Immature natural killer cell (primary cell): ENCODE measurements at regions not wholly inside any gene's neighbourhood (a gene's known extent, or its start where the extent isn't known, plus 50 kb on each side); places are given as distances from the start of the nearest gene placed in this dataset.
"Not testable (repeated sequence)": the region's sequence is repeated elsewhere in the genome, so short reads cannot be mapped to it uniquely, and the experiment has no call there.

Source experiments
- DNase-seq, 3 donors: peaks; one replicate each; pipeline ENCODE4 v3.0.0; 2022; ENCODE audit warnings: mixed read lengths in 1 of 3
- H3K27ac Mint-ChIP-seq, 6 donors: one replicate each; pipeline ENCODE4 v1.8.0; 2020; ENCODE audit warnings: mixed read lengths in 6 of 6, mild to moderate bottlenecking in 5 of 6, inconsistent platforms in 4 of 6, moderate library complexity in 3 of 6
- H3K27me3 Mint-ChIP-seq, 3 donors: one replicate each; pipeline ENCODE4 v1.8.0; 2020 to 2021; ENCODE audit warnings: low read depth in 3 of 3, mild to moderate bottlenecking in 3 of 3, mixed read lengths in 3 of 3, moderate library complexity in 3 of 3, inconsistent platforms in 1 of 3
- H3K36me3 Mint-ChIP-seq, 3 donors: one replicate each; pipeline ENCODE4 v1.8.0; 2020; ENCODE audit warnings: mixed read lengths in 3 of 3, inconsistent platforms in 2 of 3, mild to moderate bottlenecking in 2 of 3
- H3K4me1 Mint-ChIP-seq, 2 donors: one replicate each; pipeline ENCODE4 v1.8.0; 2020; ENCODE audit warnings: inconsistent platforms in 2 of 2, mild to moderate bottlenecking in 2 of 2, mixed read lengths in 2 of 2, moderate library complexity in 1 of 2
- H3K4me3 Mint-ChIP-seq, 5 donors: one replicate each; pipeline ENCODE4 v1.8.0; 2020; ENCODE audit warnings: mild to moderate bottlenecking in 5 of 5, mixed read lengths in 5 of 5, inconsistent platforms in 3 of 5, moderate library complexity in 3 of 5
- H3K9me3 Mint-ChIP-seq, 6 donors: one replicate each; pipeline ENCODE4 v1.8.0; 2020; ENCODE audit warnings: mild to moderate bottlenecking in 6 of 6, mixed read lengths in 6 of 6, inconsistent platforms in 4 of 6, moderate library complexity in 3 of 6

- Mint-ChIP-seq H3K4me3 (no peak overlapping the region), H3K36me3 (no peaks in the 10 kb centered on the region), H3K4me1 (no peaks in the 10 kb centered on the region), H3K27ac (no peak overlapping the region), H3K9me3 (peaks cover 1 to 5% (median 3%) of the 10 kb centered on the region in 6 donors), H3K27me3 (no peaks in the 10 kb centered on the region)
- no peak for DNase-seq
Observed at GRCh38 chr2:153532140-153532539, 53.6 kb upstream of the RPRM start.

- H3K9me3 Mint-ChIP-seq, result peaks cover 2 to 13% (median 4%) of the 10 kb centered on the region in 6 donors
- DNase-seq, H3K36me3 Mint-ChIP-seq, H3K4me1 Mint-ChIP-seq, H3K27ac Mint-ChIP-seq, H3K4me3 Mint-ChIP-seq, H3K27me3 Mint-ChIP-seq: not testable (repeated sequence)
Observed at GRCh38 chr2:153533803-153534202, 55.2 kb upstream of the RPRM start.

- not testable (repeated sequence) for H3K4me3 Mint-ChIP-seq, H3K36me3 Mint-ChIP-seq, H3K27ac Mint-ChIP-seq, DNase-seq, H3K4me1 Mint-ChIP-seq, H3K27me3 Mint-ChIP-seq
- peaks cover 2 to 13% (median 4%) of the 10 kb centered on the region in 6 donors for H3K9me3 Mint-ChIP-seq
Observed at GRCh38 chr2:153534590-153534989, 56.0 kb upstream of the RPRM start.

- DNase-seq, result no peak
- Mint-ChIP-seq H3K27ac (no peak overlapping the region), H3K36me3 (no peaks in the 10 kb centered on the region), H3K4me3 (no peak overlapping the region), H3K27me3 (peaks cover 0 to 4% (median 1%) of the 10 kb centered on the region in 3 donors), H3K4me1 (no peaks in the 10 kb centered on the region), H3K9me3 (peaks cover 4 to 18% (median 8%) of the 10 kb centered on the region in 6 donors)
Observed at GRCh38 chr2:153536115-153536514, 57.6 kb upstream of the RPRM start.

- H3K9me3 Mint-ChIP-seq, result peaks cover 8 to 27% (median 11%) of the 10 kb centered on the region in 6 donors
- not testable (repeated sequence) for H3K27ac Mint-ChIP-seq, H3K4me1 Mint-ChIP-seq, H3K36me3 Mint-ChIP-seq, H3K4me3 Mint-ChIP-seq, H3K27me3 Mint-ChIP-seq, DNase-seq
Observed at GRCh38 chr2:153538102-153538501, 59.5 kb upstream of the RPRM start.

- no peak overlapping the region for H3K4me3 Mint-ChIP-seq
- no peaks in the 10 kb centered on the region for H3K4me1 Mint-ChIP-seq
- no peak overlapping the region for H3K27ac Mint-ChIP-seq
- no peaks in the 10 kb centered on the region for H3K27me3 Mint-ChIP-seq
- DNase-seq, result no peak
- no peaks in the 10 kb centered on the region for H3K36me3 Mint-ChIP-seq
- H3K9me3 Mint-ChIP-seq, result peaks cover 7 to 18% (median 11%) of the 10 kb centered on the region in 6 donors
Observed at GRCh38 chr2:153543635-153544071, 65.1 kb upstream of the RPRM start.

GRCh38 chr2:153546358-153546757, 67.8 kb upstream of the RPRM start:
- Mint-ChIP-seq H3K27ac (no peak overlapping the region), H3K27me3 (peaks cover 0 to 4% (median 0%) of the 10 kb centered on the region in 3 donors), H3K4me3 (no peak overlapping the region), H3K9me3 (peaks cover 3 to 10% (median 7%) of the 10 kb centered on the region in 6 donors), H3K36me3 (no peaks in the 10 kb centered on the region), H3K4me1 (no peaks in the 10 kb centered on the region)
- no peak for DNase-seq

- Mint-ChIP-seq H3K36me3 (no peaks in the 10 kb centered on the region), H3K9me3 (peaks cover under 1 to 6% (median 4%) of the 10 kb centered on the region in 6 donors), H3K27me3 (peaks cover 0 to 4% (median 0%) of the 10 kb centered on the region in 3 donors), H3K4me1 (no peaks in the 10 kb centered on the region), H3K4me3 (no peak overlapping the region), H3K27ac (no peak overlapping the region)
- DNase-seq, result no peak
Observed at GRCh38 chr2:153548536-153548935, 70.0 kb upstream of the RPRM start.

GRCh38 chr2:153551698-153552097, 73.1 kb upstream of the RPRM start:
- H3K9me3 Mint-ChIP-seq, result peaks cover 0 to 6% (median 3%) of the 10 kb centered on the region in 6 donors
- H3K36me3 Mint-ChIP-seq, result no peaks in the 10 kb centered on the region
- DNase-seq, result no peak
- no peaks in the 10 kb centered on the region for H3K4me1 Mint-ChIP-seq
- no peak overlapping the region for H3K4me3 Mint-ChIP-seq
- peaks cover 0 to 4% (median 0%) of the 10 kb centered on the region in 3 donors for H3K27me3 Mint-ChIP-seq
- no peak overlapping the region for H3K27ac Mint-ChIP-seq

GRCh38 chr2:153557211-153557610, 78.6 kb upstream of the RPRM start:
- H3K27me3 Mint-ChIP-seq, result no peaks in the 10 kb centered on the region
- H3K27ac Mint-ChIP-seq, result no peak overlapping the region
- peaks cover 0 to 9% (median 5%) of the 10 kb centered on the region in 6 donors for H3K9me3 Mint-ChIP-seq
- H3K36me3 Mint-ChIP-seq, result no peaks in the 10 kb centered on the region
- no peaks in the 10 kb centered on the region for H3K4me1 Mint-ChIP-seq
- H3K4me3 Mint-ChIP-seq, result no peak overlapping the region
- no peak for DNase-seq

GRCh38 chr2:153557714-153558113, 79.2 kb upstream of the RPRM start:
- H3K4me1 Mint-ChIP-seq, result no peaks in the 10 kb centered on the region
- no peaks in the 10 kb centered on the region for H3K27me3 Mint-ChIP-seq
- peaks cover 0 to 9% (median 4%) of the 10 kb centered on the region in 6 donors for H3K9me3 Mint-ChIP-seq

GRCh38 chr2:153558247-153558646, 79.7 kb upstream of the RPRM start:
- peaks cover 0 to 14% (median 3%) of the 10 kb centered on the region in 6 donors for H3K9me3 Mint-ChIP-seq
- H3K27me3 Mint-ChIP-seq, result no peaks in the 10 kb centered on the region
- H3K27ac Mint-ChIP-seq, result no peak overlapping the region
- H3K4me3 Mint-ChIP-seq, result no peak overlapping the region
- H3K4me1 Mint-ChIP-seq, result no peaks in the 10 kb centered on the region
- DNase-seq, result no peak
- no peaks in the 10 kb centered on the region for H3K36me3 Mint-ChIP-seq

More at GRCh38 chr2:153557714-153558113, 79.2 kb upstream of the RPRM start:
- Mint-ChIP-seq H3K36me3 (no peaks in the 10 kb centered on the region), H3K27ac (no peak overlapping the region), H3K4me3 (no peak overlapping the region)
- DNase-seq, result no peak

- Mint-ChIP-seq H3K27ac (no peak overlapping the region), H3K4me3 (no peak overlapping the region), H3K27me3 (no peaks in the 10 kb centered on the region), H3K36me3 (no peaks in the 10 kb centered on the region), H3K4me1 (no peaks in the 10 kb centered on the region), H3K9me3 (peaks cover 5 to 16% (median 10%) of the 10 kb centered on the region in 6 donors)
- DNase-seq, result no peak
Observed at GRCh38 chr2:153567367-153567766, 88.8 kb upstream of the RPRM start.

- no peak for DNase-seq
- Mint-ChIP-seq H3K4me1 (no peaks in the 10 kb centered on the region), H3K27me3 (no peaks in the 10 kb centered on the region)
Observed at GRCh38 chr2:153568105-153568504, 89.5 kb upstream of the RPRM start.

GRCh38 chr2:153575171-153575853, 96.8 kb upstream of the RPRM start:
- Mint-ChIP-seq H3K27ac (no peak overlapping the region), H3K36me3 (no peaks in the 10 kb centered on the region), H3K27me3 (peaks cover 0 to 2% (median under 1%) of the 10 kb centered on the region in 3 donors), H3K4me3 (no peak overlapping the region), H3K9me3 (peaks cover 2 to 15% (median 8%) of the 10 kb centered on the region in 6 donors), H3K4me1 (no peaks in the 10 kb centered on the region)
- DNase-seq, result no peak

More at GRCh38 chr2:153568105-153568504, 89.5 kb upstream of the RPRM start:
- Mint-ChIP-seq H3K27ac (no peak overlapping the region), H3K36me3 (no peaks in the 10 kb centered on the region), H3K4me3 (no peak overlapping the region), H3K9me3 (peaks cover 4 to 23% (median 8%) of the 10 kb centered on the region in 6 donors)
